AG04449 (cell line): ENCODE measurements at regions not wholly inside any gene's neighbourhood (a gene's known extent, or its start where the extent isn't known, plus 50 kb on each side); places are given as distances from the start of the nearest gene placed in this dataset.
A peak's percentile ranks its signal among the peaks of the same experiment; 100 is the strongest.

ENCODE experiments used
- CTCF ChIA-PET: fragments of 350-600 bp; formaldehyde crosslinking; extraction: SDS; loops from one replicate; lab custom pipeline; 2021; ENCODE audit warnings: antibody characterized with exemption; lab: Yijun Ruan, JAX
- POLR2A ChIA-PET: fragments of 400-600, 350-600 bp; formaldehyde crosslinking; extraction: SDS; loops from one replicate; lab custom pipeline; 2020; ENCODE audit warnings: antibody characterized with exemption, inconsistent platforms; lab: Yijun Ruan, JAX
- DNase-seq: peaks from one replicate; pipeline ENCODE4 v3.0.0-alpha.2; 2010; ENCODE audit warnings: low read depth, low spot score
- H3K4me3 ChIP-seq: 2 replicates; pipeline ENCODE4 v1.5.1; 2011; ENCODE audit warnings: low read depth, mild to moderate bottlenecking, control low read depth, low read length
- CTCF ChIP-seq: IDR thresholded peaks from one replicate; pipeline ENCODE4 v1.5.1; 2011; ENCODE audit warnings: mild to moderate bottlenecking, moderate library complexity, low read length, control low read depth, inconsistent platforms; ENCODE audit not compliant: insufficient read depth; ENCODE audit errors: missing control alignments

- TF ChIP-seq CTCF = no peak
- no peak for DNase-seq
- no peak overlapping the region for H3K4me3 ChIP-seq
- ChIA-PET POLR2A (no interaction called here), CTCF (no interaction called here)
Observed at GRCh38 chr7:85612514-85612913, 425.7 kb upstream of the SEMA3D start.

GRCh38 chr7:85608804-85609203 is 421.9 kb upstream of the SEMA3D start:
- DNase-seq = no peak
- POLR2A ChIA-PET = no interaction called here
- no peak for TF ChIP-seq CTCF
- H3K4me3 ChIP-seq = no peak overlapping the region
- CTCF ChIA-PET = no interaction called here

DNA sequence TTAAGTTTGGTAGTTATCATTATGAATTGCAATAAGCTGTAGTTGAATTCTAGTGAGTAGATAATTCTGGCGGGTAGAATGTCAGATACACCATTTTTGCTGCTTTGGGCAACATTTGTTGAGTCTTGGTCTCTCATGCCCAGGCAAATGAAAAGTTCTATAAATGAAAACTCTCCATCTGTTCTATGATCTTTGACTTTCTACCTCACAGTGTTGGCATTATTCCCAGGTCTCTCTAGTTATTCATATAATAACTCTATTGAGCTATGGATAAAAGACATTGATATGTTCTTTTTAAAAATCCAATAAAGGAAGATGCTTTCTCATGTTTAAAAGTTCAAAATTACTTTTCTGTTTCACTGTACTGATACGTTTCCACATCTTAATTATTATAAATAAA is 415.3 kb upstream of the SEMA3D start:
- H3K4me3 ChIP-seq = no peak overlapping the region
- ChIA-PET CTCF (no interaction called here), POLR2A (interaction anchor here (0.6 kb wide), 1 partner anchor 175 kb away, joined by 3 read pairs; no protein-coding TSS in a partner anchor)
- DNase-seq = no peak
- TF ChIP-seq CTCF = no peak

- DNase-seq = no peak
- ChIA-PET POLR2A (no interaction called here), CTCF (no interaction called here)
- H3K4me3 ChIP-seq = no peak overlapping the region
- TF ChIP-seq CTCF = no peak
Observed at GRCh38 chr7:85600395-85600794, 413.5 kb upstream of the SEMA3D start.

GRCh38 chr7:85596827-85597226 is 410.0 kb upstream of the SEMA3D start:
- ChIA-PET CTCF (no interaction called here), POLR2A (no interaction called here)
- no peak for DNase-seq
- TF ChIP-seq CTCF = no peak
- H3K4me3 ChIP-seq = no peak overlapping the region

DNA sequence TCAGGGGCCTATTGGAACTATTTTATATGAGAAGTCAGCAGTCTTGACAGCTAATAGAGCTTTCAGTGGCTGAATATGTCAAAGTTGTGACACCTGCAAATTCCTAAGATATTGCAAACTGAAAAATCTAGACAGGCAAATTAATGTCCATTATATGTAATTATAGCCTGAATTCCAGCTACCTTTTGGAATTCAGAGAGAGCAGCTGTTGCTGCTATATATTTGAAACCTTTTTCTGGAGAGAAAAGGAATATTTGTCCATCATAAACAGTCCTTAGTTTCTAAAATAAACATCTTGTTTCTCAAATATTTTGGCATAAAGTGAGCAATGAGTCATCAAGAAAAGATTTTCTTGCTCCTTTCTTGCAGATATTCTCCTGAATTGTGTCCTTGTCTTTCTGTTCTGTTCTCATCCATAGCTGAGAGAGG is 408.9 kb upstream of the SEMA3D start:
- DNase-seq = peak; percentile 14
- ChIA-PET POLR2A (no interaction called here), CTCF (interaction anchor here (2.2 kb wide), 1 partner anchor 41 kb away, joined by 6 read pairs; no protein-coding TSS in a partner anchor)
- TF ChIP-seq CTCF = no peak
- H3K4me3 ChIP-seq = no peak overlapping the region
